Activated naive CD8-positive, alpha-beta T cell treated with anti-CD3 and anti-CD28 coated beads, Interleukin-2, amount 10 ng/mL, durations not matched to agents 7 days and 5 days (primary cell): ENCODE measurements at regions not wholly inside any gene's neighbourhood (a gene's known extent, or its start where the extent isn't known, plus 50 kb on each side); places are given as distances from the start of the nearest gene placed in this dataset.

Experiments
- ATAC-seq: fragments of 150-1000 bp; cut with Tn5 transposase; one replicate; pipeline ENCODE4 v1.10.0; 2021; ENCODE audit warnings: low read depth, moderate library complexity
- POLR2A ChIA-PET: fragments of 350-600 bp; sonication (Branson Sonifier 250); formaldehyde crosslinking; loops from one replicate; lab custom pipeline; 2021; ENCODE audit warnings: antibody characterized with exemption; lab: Charles Lee
- DNase-seq: peaks from one replicate; pipeline ENCODE4 v3.0.0; 2021
- H3K27ac Mint-ChIP-seq: one replicate; pipeline ENCODE4 v1.8.0; 2022; ENCODE audit warnings: mild to moderate bottlenecking, mixed read lengths
- H3K27me3 Mint-ChIP-seq: one replicate; pipeline ENCODE4 v1.8.0; 2022; ENCODE audit warnings: mild to moderate bottlenecking, moderate library complexity, mixed read lengths
- H3K36me3 Mint-ChIP-seq: one replicate; pipeline ENCODE4 v1.8.0; 2021; ENCODE audit warnings: mild to moderate bottlenecking, mixed read lengths
- H3K4me1 Mint-ChIP-seq: one replicate; pipeline ENCODE4 v1.8.0; 2021; ENCODE audit warnings: mixed read lengths
- H3K4me3 Mint-ChIP-seq: one replicate; pipeline ENCODE4 v1.8.0; 2022; ENCODE audit warnings: mild to moderate bottlenecking, moderate library complexity, mixed read lengths
- H3K9me3 Mint-ChIP-seq: one replicate; pipeline ENCODE4 v1.8.0; 2021; ENCODE audit warnings: mixed read lengths

DNA sequence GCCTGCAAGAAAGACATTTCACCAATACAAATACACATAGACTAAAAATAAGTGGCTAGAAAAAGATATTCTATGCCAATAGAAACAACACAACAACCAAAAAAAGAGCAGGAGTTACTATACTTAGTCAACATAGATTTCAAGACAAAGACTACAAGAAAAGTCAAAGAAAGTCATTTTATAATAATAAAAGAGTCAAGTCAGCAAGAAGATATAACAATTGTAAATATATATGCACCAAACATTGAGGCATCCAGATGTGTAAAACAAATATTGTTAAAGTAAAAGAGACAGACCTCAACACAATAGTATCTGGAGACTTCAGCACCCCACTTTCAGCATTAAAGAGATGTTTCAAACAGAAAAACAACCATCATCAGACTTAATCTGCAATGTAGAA, 104.6 kb downstream of the AMY1C start:
- POLR2A ChIA-PET, result no interaction called here
- Mint-ChIP-seq H3K36me3 (no peaks in the 10 kb centered on the region), H3K27me3 (no peaks in the 10 kb centered on the region), H3K4me3 (no peak overlapping the region), H3K4me1 (no peaks in the 10 kb centered on the region), H3K27ac (no peak overlapping the region), H3K9me3 (peaks cover 5% of the 10 kb centered on the region)
- DNase-seq (no peak), ATAC-seq (no peak)

DNA sequence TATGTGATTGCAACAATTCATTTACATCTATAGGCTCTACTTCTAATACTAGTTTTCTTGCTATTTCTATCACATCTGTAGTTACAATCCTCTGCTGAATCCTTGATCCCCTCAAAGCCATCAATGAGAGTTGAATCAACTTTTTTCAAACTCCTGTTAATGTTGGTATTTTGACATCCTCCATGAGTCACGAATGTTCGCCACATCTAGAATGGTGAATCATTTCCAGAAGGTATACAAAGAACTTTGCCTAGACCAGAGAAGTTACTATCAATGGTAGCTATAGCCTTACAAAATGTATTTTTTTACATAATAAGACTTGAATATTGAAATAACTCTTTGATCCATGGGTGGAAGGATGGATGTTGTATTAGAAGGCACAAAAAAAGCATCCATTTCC, 110.0 kb downstream of the AMY1C start:
- no peak for ATAC-seq
- H3K4me1 Mint-ChIP-seq, result no peaks in the 10 kb centered on the region
- no peak overlapping the region for H3K4me3 Mint-ChIP-seq
- peaks cover 4% of the 10 kb centered on the region for H3K9me3 Mint-ChIP-seq
- DNase-seq, result no peak
- H3K27me3 Mint-ChIP-seq, result no peaks in the 10 kb centered on the region
- POLR2A ChIA-PET, result no interaction called here
- H3K27ac Mint-ChIP-seq, result no peak overlapping the region
- no peaks in the 10 kb centered on the region for H3K36me3 Mint-ChIP-seq

GRCh38 chr1:103898576-103899345, 149.1 kb downstream of the AMY1C start:
- POLR2A ChIA-PET, result no interaction called here
- H3K27ac Mint-ChIP-seq, result no peak overlapping the region
- no peak for ATAC-seq
- H3K4me3 Mint-ChIP-seq, result no peak overlapping the region
- no peaks in the 10 kb centered on the region for H3K4me1 Mint-ChIP-seq
- H3K36me3 Mint-ChIP-seq, result no peaks in the 10 kb centered on the region
- no peak for DNase-seq
- H3K9me3 Mint-ChIP-seq, result peaks cover 13% of the 10 kb centered on the region
- no peaks in the 10 kb centered on the region for H3K27me3 Mint-ChIP-seq

- Mint-ChIP-seq H3K27ac (no peak overlapping the region), H3K9me3 (peaks cover 14% of the 10 kb centered on the region), H3K36me3 (no peaks in the 10 kb centered on the region), H3K4me1 (no peaks in the 10 kb centered on the region), H3K4me3 (no peak overlapping the region), H3K27me3 (no peaks in the 10 kb centered on the region)
- POLR2A ChIA-PET, result no interaction called here
- ATAC-seq, result no peak
- no peak for DNase-seq
Measured at GRCh38 chr1:103900005-103900404, 150.3 kb downstream of the AMY1C start.

- POLR2A ChIA-PET, result no interaction called here
- H3K27ac Mint-ChIP-seq, result no peak overlapping the region
- H3K27me3 Mint-ChIP-seq, result no peaks in the 10 kb centered on the region
- H3K9me3 Mint-ChIP-seq, result peaks cover 12% of the 10 kb centered on the region
- H3K4me1 Mint-ChIP-seq, result no peaks in the 10 kb centered on the region
- no peaks in the 10 kb centered on the region for H3K36me3 Mint-ChIP-seq
- ATAC-seq (no peak), DNase-seq (no peak)
- no peak overlapping the region for H3K4me3 Mint-ChIP-seq
Measured at GRCh38 chr1:103901072-103901471, 151.4 kb downstream of the AMY1C start.

- Mint-ChIP-seq H3K4me1 (no peaks in the 10 kb centered on the region), H3K36me3 (no peaks in the 10 kb centered on the region), H3K27ac (no peak overlapping the region), H3K27me3 (no peaks in the 10 kb centered on the region), H3K4me3 (no peak overlapping the region), H3K9me3 (peaks cover 10% of the 10 kb centered on the region)
- POLR2A ChIA-PET, result no interaction called here
- no peak for ATAC-seq
- DNase-seq, result no peak
Measured at GRCh38 chr1:103905363-103905762, 155.7 kb downstream of the AMY1C start.

GRCh38 chr1:103911450-103911849, 161.8 kb downstream of the AMY1C start:
- POLR2A ChIA-PET, result no interaction called here
- no peaks in the 10 kb centered on the region for H3K27me3 Mint-ChIP-seq
- no peak overlapping the region for H3K4me3 Mint-ChIP-seq
- no peaks in the 10 kb centered on the region for H3K36me3 Mint-ChIP-seq
- ATAC-seq (no peak), DNase-seq (no peak)
- H3K27ac Mint-ChIP-seq, result no peak overlapping the region
- no peaks in the 10 kb centered on the region for H3K4me1 Mint-ChIP-seq
- H3K9me3 Mint-ChIP-seq, result peaks cover 5% of the 10 kb centered on the region

- Mint-ChIP-seq H3K9me3 (peaks cover 8% of the 10 kb centered on the region), H3K36me3 (no peaks in the 10 kb centered on the region), H3K27ac (no peak overlapping the region), H3K27me3 (no peaks in the 10 kb centered on the region), H3K4me3 (no peak overlapping the region), H3K4me1 (no peaks in the 10 kb centered on the region)
- POLR2A ChIA-PET, result no interaction called here
- no peak for ATAC-seq
- no peak for DNase-seq
Measured at GRCh38 chr1:103917795-103918194, 168.1 kb downstream of the AMY1C start.

GRCh38 chr1:103931891-103932290, 182.2 kb downstream of the AMY1C start:
- ATAC-seq (no peak), DNase-seq (no peak)
- H3K4me1 Mint-ChIP-seq, result no peaks in the 10 kb centered on the region
- H3K27me3 Mint-ChIP-seq, result no peaks in the 10 kb centered on the region
- no peaks in the 10 kb centered on the region for H3K36me3 Mint-ChIP-seq
- no peak overlapping the region for H3K27ac Mint-ChIP-seq
- H3K4me3 Mint-ChIP-seq, result no peak overlapping the region
- POLR2A ChIA-PET, result no interaction called here
- H3K9me3 Mint-ChIP-seq, result no peaks in the 10 kb centered on the region

- no peak for ATAC-seq
- DNase-seq, result no peak
- Mint-ChIP-seq H3K4me1 (no peaks in the 10 kb centered on the region), H3K9me3 (no peaks in the 10 kb centered on the region), H3K36me3 (no peaks in the 10 kb centered on the region), H3K27me3 (no peaks in the 10 kb centered on the region), H3K27ac (no peak overlapping the region), H3K4me3 (no peak overlapping the region)
- POLR2A ChIA-PET, result no interaction called here
Measured at GRCh38 chr1:103937763-103938357, 188.2 kb downstream of the AMY1C start.

DNA sequence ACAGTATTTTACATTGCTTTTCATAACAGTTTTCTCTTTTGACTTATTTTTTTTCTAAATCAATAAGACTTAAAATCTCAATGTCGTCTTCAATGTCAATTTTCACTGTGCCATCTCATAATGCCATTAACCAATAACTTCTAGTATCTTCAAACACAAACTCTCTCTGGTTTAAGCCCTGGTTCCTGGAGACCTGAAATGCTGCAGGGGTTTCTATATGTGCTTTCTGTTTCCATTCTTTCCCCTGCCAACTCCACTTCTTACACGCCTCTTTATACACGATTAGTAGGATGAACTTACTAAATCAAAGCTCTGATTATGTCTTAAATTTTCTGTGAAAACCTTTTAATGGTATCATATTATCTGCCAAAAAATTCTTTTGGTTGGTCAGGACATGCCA, 191.4 kb downstream of the AMY1C start:
- no peaks in the 10 kb centered on the region for H3K36me3 Mint-ChIP-seq
- POLR2A ChIA-PET, result no interaction called here
- no peak overlapping the region for H3K4me3 Mint-ChIP-seq
- no peak for ATAC-seq
- no peak overlapping the region for H3K27ac Mint-ChIP-seq
- no peaks in the 10 kb centered on the region for H3K4me1 Mint-ChIP-seq
- H3K9me3 Mint-ChIP-seq, result no peaks in the 10 kb centered on the region
- no peak for DNase-seq
- no peaks in the 10 kb centered on the region for H3K27me3 Mint-ChIP-seq

- no peak for ATAC-seq
- Mint-ChIP-seq H3K4me3 (no peak overlapping the region), H3K27ac (no peak overlapping the region), H3K27me3 (no peaks in the 10 kb centered on the region), H3K9me3 (no peaks in the 10 kb centered on the region), H3K4me1 (no peaks in the 10 kb centered on the region), H3K36me3 (no peaks in the 10 kb centered on the region)
- no peak for DNase-seq
- POLR2A ChIA-PET, result no interaction called here
Measured at GRCh38 chr1:103942029-103942428, 192.3 kb downstream of the AMY1C start.

DNA sequence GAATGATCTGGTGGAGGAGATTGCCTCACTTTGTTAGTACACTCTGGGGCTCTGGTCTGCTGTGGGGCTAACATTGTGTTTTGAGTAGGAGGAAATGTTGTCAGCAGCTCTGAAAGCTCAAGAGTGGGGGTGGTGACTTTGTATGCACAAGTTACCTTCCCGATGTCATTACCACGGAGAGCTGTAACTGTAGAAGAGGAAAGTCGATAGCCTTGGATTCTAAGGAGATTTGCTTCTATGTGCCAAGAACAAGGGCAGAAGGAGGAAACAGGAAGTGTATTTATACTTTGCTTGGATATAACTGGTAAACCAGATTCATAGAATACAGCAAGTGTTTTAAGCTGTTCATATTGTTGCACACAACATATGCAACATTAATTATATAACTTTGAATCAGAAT, 196.1 kb downstream of the AMY1C start:
- Mint-ChIP-seq H3K27me3 (no peaks in the 10 kb centered on the region), H3K9me3 (no peaks in the 10 kb centered on the region), H3K27ac (no peak overlapping the region), H3K4me3 (no peak overlapping the region), H3K36me3 (no peaks in the 10 kb centered on the region), H3K4me1 (no peaks in the 10 kb centered on the region)
- no peak for ATAC-seq
- POLR2A ChIA-PET, result no interaction called here
- DNase-seq, result no peak

DNA sequence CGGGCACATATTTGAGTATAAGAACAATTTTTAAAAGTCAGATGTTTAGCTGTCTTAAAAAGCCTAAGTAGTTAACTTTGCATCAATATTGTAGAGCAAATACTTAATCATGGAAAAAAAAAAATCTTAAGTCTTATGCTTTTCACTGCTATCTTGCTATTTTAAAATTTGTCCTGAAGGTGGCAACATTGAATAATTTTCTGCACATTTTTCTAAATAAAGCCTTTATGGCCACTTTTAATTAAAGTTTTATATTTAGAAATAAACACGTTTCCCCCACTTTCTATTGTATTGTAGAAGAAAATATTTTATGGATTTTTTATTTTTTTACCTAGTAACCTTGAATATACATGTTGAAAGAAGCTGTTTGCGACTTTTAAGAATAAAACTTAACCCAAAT, 198.8 kb downstream of the AMY1C start:
- no peaks in the 10 kb centered on the region for H3K27me3 Mint-ChIP-seq
- ATAC-seq, result no peak
- POLR2A ChIA-PET, result no interaction called here

More for the DNA sequence above, 198.8 kb downstream of the AMY1C start:
- Mint-ChIP-seq H3K27ac (no peak overlapping the region), H3K4me1 (no peaks in the 10 kb centered on the region), H3K4me3 (no peak overlapping the region), H3K9me3 (no peaks in the 10 kb centered on the region), H3K36me3 (no peaks in the 10 kb centered on the region)
- DNase-seq, result no peak
